Astrocyte of the cerebellum (primary cell): ENCODE measurements at regions not wholly inside any gene's neighbourhood (a gene's known extent, or its start where the extent isn't known, plus 50 kb on each side); places are given as distances from the start of the nearest gene placed in this dataset.

Experiments used
- DNase-seq: peaks from one replicate; pipeline ENCODE4 v3.0.0-alpha.2; 2011; ENCODE audit warnings: low read depth
- H3K4me3 ChIP-seq: 2 replicates; pipeline ENCODE4 v1.5.1; 2011; ENCODE audit warnings: mild to moderate bottlenecking, low read depth, low read length, moderate library complexity
- in situ Hi-C: cut with HindIII; loops from 2 replicates; pipeline ENCODE4 v1.10.0; 2017; ENCODE audit warnings: low sequenced_read_pairs
- TF ChIP-seq, protein P1 (sequence below): IDR thresholded peaks from 2 replicates; pipeline ENCODE4 v1.5.1; 2012; ENCODE audit warnings: low read length, low read depth, moderate library complexity, mild to moderate bottlenecking; ENCODE audit errors: missing control alignments

DNA sequence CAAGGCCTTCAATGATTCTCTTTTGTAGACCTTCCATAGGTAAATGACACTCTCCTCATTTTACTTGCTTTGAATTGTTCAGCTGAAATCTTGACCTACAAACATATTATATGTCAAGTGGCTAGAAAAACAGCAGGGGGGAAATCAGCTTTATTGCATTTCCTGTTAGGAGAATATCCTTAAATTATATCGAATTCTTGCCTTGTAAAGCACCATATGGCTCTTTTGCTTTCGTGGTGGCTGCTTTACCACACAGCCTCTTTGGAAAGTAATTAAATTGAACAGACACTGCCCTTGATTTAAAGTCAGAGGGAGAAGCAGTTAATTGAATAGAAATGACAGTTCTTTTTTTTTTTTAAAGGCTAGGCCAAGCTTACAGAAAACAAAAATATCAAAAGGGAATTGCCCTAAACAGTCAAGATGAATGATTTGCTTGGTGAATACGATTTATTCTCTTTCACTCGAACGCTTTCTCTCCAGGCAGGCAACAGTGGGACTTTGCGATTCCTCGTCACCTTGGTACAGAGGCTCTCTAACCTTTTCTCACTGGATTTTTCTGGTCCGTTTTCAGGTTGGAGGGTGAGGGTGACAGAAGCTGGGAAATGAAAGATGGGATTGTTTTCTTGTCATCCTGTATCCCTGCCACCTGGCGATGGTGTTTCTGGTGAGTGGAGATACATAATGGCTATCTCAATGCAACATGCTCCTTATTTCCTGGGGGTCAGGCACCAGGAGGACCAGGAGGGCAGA lies 126.0 kb downstream of the GATA3 start:
- TF ChIP-seq, protein P1, sequence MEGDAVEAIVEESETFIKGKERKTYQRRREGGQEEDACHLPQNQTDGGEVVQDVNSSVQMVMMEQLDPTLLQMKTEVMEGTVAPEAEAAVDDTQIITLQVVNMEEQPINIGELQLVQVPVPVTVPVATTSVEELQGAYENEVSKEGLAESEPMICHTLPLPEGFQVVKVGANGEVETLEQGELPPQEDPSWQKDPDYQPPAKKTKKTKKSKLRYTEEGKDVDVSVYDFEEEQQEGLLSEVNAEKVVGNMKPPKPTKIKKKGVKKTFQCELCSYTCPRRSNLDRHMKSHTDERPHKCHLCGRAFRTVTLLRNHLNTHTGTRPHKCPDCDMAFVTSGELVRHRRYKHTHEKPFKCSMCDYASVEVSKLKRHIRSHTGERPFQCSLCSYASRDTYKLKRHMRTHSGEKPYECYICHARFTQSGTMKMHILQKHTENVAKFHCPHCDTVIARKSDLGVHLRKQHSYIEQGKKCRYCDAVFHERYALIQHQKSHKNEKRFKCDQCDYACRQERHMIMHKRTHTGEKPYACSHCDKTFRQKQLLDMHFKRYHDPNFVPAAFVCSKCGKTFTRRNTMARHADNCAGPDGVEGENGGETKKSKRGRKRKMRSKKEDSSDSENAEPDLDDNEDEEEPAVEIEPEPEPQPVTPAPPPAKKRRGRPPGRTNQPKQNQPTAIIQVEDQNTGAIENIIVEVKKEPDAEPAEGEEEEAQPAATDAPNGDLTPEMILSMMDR = no peak
- no peak for DNase-seq
- no peak overlapping the region for H3K4me3 ChIP-seq
- in situ Hi-C loops = no loop called here

DNA sequence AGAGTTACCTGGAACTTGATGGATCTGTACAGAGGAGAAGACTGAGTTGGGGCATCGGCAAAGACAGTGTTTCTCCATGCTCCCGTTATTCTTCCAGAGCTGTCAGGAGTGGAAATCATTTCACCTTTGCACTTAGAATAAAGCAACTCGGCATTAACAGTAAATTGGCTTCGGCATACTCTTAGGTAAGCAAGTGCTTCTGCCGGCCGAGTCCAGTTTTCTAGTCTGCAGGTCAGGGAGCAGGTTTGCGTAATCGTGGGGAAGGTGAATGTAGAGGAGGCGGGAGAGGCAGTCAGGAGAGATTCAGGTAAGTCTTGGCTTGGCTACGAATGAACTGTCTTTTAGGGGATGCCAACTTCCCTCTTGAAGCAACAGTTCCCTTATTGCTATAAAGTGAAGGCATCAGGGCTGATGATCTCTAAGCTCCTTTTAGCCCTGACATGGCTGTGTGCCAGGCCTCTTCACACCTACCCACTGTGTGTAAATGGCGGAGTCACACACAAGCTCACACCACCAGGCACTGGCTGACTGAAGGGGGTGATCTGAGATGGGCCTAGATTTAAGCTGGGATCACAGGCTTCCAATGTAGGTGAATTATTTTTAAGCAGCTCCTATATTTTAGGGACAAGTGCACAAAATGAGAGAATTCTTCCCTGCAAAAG lies 127.1 kb downstream of the GATA3 start:
- TF ChIP-seq, protein P1 = no peak
- no peak overlapping the region for H3K4me3 ChIP-seq
- no peak for DNase-seq
- in situ Hi-C loops = no loop called here

DNA sequence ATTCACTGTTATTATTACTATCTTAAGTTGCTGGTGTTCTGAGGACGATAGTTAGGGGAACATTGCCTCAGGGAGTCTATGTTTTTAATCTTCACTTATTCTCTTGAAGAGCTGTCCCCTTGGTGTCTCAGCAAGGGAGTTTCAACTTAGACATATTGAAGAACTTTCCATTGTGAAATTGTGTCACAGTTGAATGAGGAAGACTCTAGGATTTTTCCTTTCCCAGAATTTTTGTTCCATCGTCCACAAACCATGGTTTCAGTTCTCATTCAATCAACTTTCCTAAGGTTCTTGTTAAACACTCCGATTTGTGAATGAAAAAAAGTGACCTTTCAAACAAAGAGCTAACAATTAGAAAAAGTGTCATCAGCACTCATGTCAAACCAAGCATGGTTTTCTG lies 128.3 kb downstream of the GATA3 start:
- in situ Hi-C loops = no loop called here
- DNase-seq = no peak
- no peak overlapping the region for H3K4me3 ChIP-seq
- TF ChIP-seq, protein P1 = no peak

DNA sequence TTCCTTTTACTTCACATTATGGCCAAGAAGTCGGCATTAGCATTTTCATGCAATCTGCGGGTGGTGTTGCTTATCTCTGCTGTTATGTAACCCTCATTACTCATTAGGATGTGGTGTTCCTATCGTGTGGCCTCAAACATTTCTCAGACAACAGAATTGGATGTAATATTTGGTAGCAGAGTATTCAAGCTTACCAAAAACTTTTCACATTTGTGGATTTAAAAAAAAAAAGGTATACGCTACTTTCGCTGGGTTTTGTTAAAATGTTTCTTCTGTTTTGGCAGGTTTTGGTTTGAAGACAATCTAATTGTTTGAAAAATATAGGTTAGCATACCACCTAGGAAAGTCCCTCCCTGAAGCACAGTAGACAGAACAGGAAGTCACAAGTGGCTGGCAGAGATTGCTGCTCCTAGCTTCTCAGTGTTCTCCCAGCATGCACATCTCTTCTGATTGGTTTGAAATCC lies 128.8 kb downstream of the GATA3 start:
- in situ Hi-C loops = no loop called here
- no peak overlapping the region for H3K4me3 ChIP-seq

DNA sequence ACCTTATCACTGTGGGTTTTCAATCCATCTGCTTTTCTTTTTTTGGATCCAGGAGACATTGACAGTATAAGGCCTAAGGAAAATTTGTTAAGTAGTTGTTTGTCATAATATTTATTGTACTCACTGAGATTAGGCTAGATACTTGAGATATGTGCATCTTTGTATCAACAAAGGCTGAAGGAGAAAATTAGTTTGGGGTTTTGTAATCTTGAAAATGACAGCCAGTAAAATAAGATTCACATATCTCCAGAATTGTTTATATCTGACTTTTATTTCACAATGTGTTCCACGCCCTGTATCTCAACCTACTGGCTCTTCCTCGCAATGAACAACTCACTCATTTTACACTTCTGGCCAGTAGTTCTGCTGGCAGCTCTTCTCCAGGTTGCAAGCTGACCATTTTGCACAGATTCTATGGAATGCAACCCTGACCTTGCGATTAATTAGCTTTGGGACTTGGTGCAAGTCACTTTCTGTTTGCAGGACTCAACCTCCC lies 132.7 kb downstream of the GATA3 start:
- TF ChIP-seq, protein P1 = no peak
- no peak overlapping the region for H3K4me3 ChIP-seq
- in situ Hi-C loops = no loop called here
- no peak for DNase-seq

More for the DNA sequence above, 128.8 kb downstream of the GATA3 start:
- DNase-seq = no peak
- TF ChIP-seq, protein P1 = no peak

DNA sequence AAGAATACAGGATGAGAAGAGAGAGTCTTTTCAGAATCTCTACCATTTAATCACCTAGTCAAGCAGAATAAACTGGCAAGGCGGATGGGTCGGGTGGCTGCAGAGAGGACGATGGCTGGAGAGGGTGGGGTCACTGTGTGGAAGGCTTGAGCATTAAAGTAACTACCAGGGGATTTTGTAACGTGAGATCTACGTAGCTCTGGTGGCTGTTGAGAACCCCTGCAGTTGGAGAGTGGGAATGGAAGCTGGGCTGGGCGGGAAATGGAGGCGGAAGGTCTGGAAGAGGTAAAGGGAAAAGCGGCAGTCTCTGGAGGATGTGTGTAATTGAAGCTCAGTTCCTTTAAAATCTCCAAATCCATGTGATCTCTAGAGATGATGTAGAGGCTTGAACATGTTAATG lies 135.0 kb downstream of the GATA3 start:
- in situ Hi-C loops = no loop called here

More for the DNA sequence above, 135.0 kb downstream of the GATA3 start:
- DNase-seq = no peak
- TF ChIP-seq, protein P1 = no peak
- no peak overlapping the region for H3K4me3 ChIP-seq
